GM19395 (cell line): ENCODE measurements at regions not wholly inside any gene's neighbourhood (a gene's known extent, or its start where the extent isn't known, plus 50 kb on each side); places are given as distances from the start of the nearest gene placed in this dataset.
"Not testable (repeated sequence)": the region's sequence is repeated elsewhere in the genome, so short reads cannot be mapped to it uniquely, and the experiment has no call there.

Experiments used
- ATAC-seq: cut with Tn5 transposase; IDR thresholded peaks from one replicate; pipeline ENCODE4 v1.9.1; 2021; ENCODE audit warnings: mild to moderate bottlenecking, moderate library complexity; ENCODE audit not compliant: unreplicated experiment

DNA sequence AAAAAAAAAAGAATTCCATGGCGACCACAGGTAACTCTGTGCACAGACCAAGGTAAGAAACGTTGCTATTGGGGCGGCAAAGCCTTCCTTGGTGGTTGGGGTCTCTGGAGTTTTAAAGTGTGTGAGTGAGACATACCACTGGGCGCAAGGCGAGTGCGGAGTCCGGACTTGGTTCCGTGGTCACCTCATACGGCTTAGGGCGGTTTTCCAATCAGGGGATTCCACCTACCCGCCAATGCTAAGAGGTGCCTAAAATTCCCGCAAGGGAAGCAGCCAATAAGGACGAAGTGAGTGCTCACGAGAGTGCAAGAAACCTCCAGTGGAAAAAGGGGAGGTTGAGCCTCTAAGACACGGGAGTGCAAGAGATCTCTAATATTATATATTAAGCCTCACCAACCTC lies 68.6 kb upstream of the PRSS16 start:
- no peak for ATAC-seq

DNA sequence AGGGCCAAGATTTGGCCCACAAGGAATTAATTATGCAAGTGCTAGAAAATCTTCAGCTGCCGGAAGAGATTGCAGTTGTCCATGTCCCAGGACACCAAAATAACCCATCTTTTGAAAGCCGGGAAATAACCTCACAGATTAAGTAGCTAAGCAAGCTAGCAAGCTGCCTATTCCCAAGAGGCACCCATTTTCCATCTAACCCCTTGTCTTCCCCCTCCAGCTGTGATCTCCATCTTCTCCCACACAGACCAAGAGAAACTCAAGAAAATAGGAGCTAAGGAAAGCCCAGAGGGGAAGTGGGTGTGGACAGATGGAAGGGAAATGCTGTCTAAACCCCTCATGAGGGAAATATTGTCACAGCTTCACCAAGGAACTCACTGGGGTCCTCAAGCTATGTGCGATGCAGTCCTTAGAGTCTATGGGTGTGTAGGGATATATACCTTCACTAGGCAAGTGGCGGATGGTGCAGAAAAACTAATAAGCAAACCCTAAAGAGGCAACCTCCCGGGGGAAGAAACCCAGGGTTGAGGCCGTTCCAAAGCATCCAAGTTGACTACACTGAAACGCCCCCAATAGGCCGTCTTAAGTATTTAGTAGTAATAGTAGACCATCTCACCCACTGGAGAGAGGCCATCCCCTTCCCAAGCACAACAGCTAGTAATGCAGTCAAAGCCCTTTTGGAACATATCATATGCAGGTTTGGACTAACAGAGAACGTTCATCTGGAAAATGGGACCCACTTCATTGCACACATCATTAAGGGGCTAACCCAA lies 64.3 kb upstream of the PRSS16 start:
- ATAC-seq: no peak

GRCh38 chr6:27187231-27188060 lies 60.1 kb upstream of the PRSS16 start:
- ATAC-seq: no peak

GRCh38 chr6:27188061-27188884 lies 59.2 kb upstream of the PRSS16 start:
- peak; percentile 90 for ATAC-seq

DNA sequence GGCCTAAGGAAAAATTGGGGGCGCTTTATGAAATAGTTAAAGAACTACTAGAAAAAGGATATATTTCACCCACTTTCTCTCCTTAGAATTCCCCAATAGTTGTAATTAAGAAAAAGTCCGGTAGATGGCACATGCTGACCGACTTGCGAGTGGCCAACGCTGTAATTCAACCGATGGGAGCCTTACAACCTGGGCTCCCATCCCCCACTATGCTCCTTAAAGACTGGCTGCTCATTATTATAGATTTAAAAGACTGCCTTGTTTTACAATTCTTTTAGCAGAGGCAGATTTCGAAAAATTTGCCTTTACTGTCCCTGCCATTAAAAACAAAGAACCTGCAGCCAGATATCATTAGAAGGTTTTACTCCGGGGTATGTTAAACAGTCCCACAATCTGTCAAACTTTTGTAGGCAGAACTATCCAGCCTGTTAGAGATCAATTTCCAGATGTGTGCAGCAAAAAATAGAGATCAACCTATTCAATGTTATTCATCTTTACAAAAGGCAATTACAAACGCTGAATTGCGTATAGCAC lies 58.5 kb upstream of the PRSS16 start:
- ATAC-seq: peak; percentile 81

- ATAC-seq: no peak
Measured at GRCh38 chr6:27190126-27190525, 57.4 kb upstream of the PRSS16 start.

DNA sequence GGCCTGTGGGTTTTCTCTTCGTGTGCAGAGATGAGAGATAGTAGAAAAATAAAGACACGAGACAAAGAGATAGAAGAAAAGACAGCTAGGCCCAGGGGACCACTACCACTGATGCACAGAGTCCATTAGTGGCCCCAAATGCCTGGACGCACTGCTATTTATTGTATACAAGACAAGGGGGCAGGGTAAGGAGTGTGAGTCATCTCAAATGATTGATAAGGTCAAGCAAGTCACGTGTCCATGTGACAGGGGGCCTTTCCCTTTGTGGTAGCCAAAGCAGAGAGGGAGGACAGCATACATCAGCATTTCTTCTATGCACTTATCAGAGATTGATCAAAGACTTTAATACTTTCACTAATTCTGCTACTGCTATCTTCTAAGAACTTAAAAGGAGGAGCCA lies 53.0 kb upstream of the PRSS16 start:
- not testable (repeated sequence) for ATAC-seq

- ATAC-seq: not testable (repeated sequence)
Measured at GRCh38 chr6:27195547-27195946, 52.0 kb upstream of the PRSS16 start.
